Testis (tissue), 2 donors: ENCODE measurements at regions not wholly inside any gene's neighbourhood (a gene's known extent, or its start where the extent isn't known, plus 50 kb on each side); places are given as distances from the start of the nearest gene placed in this dataset.

Source experiments
- CTCF ChIP-seq, 3 experiments: fragments of 450-650 bp in 2 of 3; fragments of 200-600 bp in 1 of 3; sonication (generic) in 1 of 3; IDR thresholded peaks; one replicate each; pipeline ENCODE4 v1.5.1; 2016 to 2019; ENCODE audit warnings: antibody characterized with exemption in 3 of 3, mild to moderate bottlenecking in 2 of 3, moderate library complexity in 1 of 3
- POLR2A ChIP-seq: fragments of 450-650 bp; IDR thresholded peaks from one replicate; pipeline ENCODE4 v1.6.1; 2017; ENCODE audit warnings: antibody characterized with exemption, mild to moderate bottlenecking, moderate library complexity

- no peak for TF ChIP-seq CTCF (IDR thresholded peaks at IDR 0.05)
- TF ChIP-seq POLR2A, result no peak
Observed at GRCh38 chr10:112883360-112884178, 66.5 kb upstream of the TCF7L2 start.
